Hematopoietic multipotent progenitor cell treated with erythropoietin and hydrocortisone succinate and interleukin-3 and kit ligand, for 8 days (in vitro differentiated cells): ENCODE measurements at regions not wholly inside any gene's neighbourhood (a gene's known extent, or its start where the extent isn't known, plus 50 kb on each side); places are given as distances from the start of the nearest gene placed in this dataset.
"Not testable (repeated sequence)": the region's sequence is repeated elsewhere in the genome, so short reads cannot be mapped to it uniquely, and the experiment has no call there.

Experiments used
- DNase-seq: peaks from one replicate; pipeline ENCODE4 v3.0.0-alpha.2; 2015

- DNase-seq, result peak; percentile 35
These were observed 177.5 kb downstream of the MTCL1 start for GRCh38 chr18:8882632-8883408.

- no peak for DNase-seq
These were observed 178.0 kb downstream of the MTCL1 start for GRCh38 chr18:8883409-8883668.

GRCh38 chr18:8887877-8888276 is 182.5 kb downstream of the MTCL1 start:
- DNase-seq, result not testable (repeated sequence)

- DNase-seq, result no peak
These were observed 184.1 kb downstream of the MTCL1 start for GRCh38 chr18:8889489-8889888.

GRCh38 chr18:8890503-8890902 is 185.1 kb downstream of the MTCL1 start:
- not testable (repeated sequence) for DNase-seq

- DNase-seq, result peak; percentile 49
These were observed 185.7 kb downstream of the MTCL1 start for GRCh38 chr18:8890957-8891464.

- no peak for DNase-seq
These were observed 187.9 kb downstream of the MTCL1 start for GRCh38 chr18:8893221-8893620.

GRCh38 chr18:8893628-8894231 is 188.4 kb downstream of the MTCL1 start:
- no peak for DNase-seq

GRCh38 chr18:8894823-8895222 is 189.5 kb downstream of the MTCL1 start:
- no peak for DNase-seq

GRCh38 chr18:8895341-8895740 is 190.0 kb downstream of the MTCL1 start:
- no peak for DNase-seq

GRCh38 chr18:8895987-8896619 is 190.7 kb downstream of the MTCL1 start:
- DNase-seq, result no peak

GRCh38 chr18:8899000-8899399 is 193.6 kb downstream of the MTCL1 start:
- no peak for DNase-seq

- DNase-seq, result no peak
These were observed 195.2 kb downstream of the MTCL1 start for GRCh38 chr18:8900552-8900951.

GRCh38 chr18:8901019-8901418 is 195.7 kb downstream of the MTCL1 start:
- no peak for DNase-seq

- DNase-seq, result no peak
These were observed 198.2 kb upstream of the NDUFV2 start for GRCh38 chr18:8904316-8904715.

GRCh38 chr18:8908792-8909510 is 193.5 kb upstream of the NDUFV2 start:
- DNase-seq, result no peak

GRCh38 chr18:8910186-8910822 is 192.2 kb upstream of the NDUFV2 start:
- DNase-seq, result no peak

- DNase-seq, result no peak
These were observed 191.7 kb upstream of the NDUFV2 start for GRCh38 chr18:8910843-8911242.

- no peak for DNase-seq
These were observed 190.8 kb upstream of the NDUFV2 start for GRCh38 chr18:8911408-8912340.

- peak; percentile 59 for DNase-seq
These were observed 189.9 kb upstream of the NDUFV2 start for GRCh38 chr18:8912348-8913326.
